ENCODE measurements at regions not wholly inside any gene's neighbourhood (a gene's known extent, or its start where the extent isn't known, plus 50 kb on each side); places are given as distances from the start of the nearest gene placed in this dataset.

DNA sequence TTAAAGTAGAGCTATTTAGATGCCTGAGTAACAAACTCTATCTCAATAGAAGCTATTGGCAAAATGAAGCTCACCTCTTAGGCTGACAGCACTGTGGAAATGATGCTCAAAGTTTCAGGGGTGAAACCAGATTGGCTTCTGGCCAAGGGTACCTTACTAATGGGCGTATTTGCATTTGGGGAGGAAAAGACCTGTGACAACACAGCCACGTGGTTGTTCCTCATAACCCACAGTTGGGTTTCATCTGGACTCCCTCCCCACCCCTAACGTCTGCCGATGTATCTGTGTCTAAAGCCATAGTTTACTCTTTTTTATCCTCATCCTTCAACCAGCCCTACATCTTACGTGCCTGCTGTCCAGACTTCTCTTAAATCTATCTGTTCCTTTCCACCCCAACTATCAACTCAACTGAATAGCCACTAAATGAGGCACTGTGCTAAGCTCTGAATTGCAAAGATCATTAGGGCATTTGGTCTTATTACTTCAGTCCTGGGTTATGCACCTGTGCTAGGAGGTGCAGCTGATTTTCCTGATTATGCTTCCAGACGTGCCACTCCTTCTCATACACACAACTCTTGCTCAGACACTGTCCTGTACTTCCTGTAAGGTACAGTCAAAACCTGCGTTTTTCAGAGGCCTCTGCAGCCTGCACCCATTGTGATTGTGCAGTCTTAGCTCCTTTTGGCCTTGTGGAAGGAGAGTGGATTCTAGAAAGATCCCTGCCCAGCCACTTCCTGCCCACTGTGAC lies 80.6 kb upstream of the ARMC2 start:
- H3K27ac ChIP-seq, result no peak overlapping the region
- H3K4me3 ChIP-seq, result no peak overlapping the region
- no peak for DNase-seq (ENCODE audit: low spot score)
- TF ChIP-seq CTCF (IDR thresholded peaks at IDR 0.05), result no peak

DNA sequence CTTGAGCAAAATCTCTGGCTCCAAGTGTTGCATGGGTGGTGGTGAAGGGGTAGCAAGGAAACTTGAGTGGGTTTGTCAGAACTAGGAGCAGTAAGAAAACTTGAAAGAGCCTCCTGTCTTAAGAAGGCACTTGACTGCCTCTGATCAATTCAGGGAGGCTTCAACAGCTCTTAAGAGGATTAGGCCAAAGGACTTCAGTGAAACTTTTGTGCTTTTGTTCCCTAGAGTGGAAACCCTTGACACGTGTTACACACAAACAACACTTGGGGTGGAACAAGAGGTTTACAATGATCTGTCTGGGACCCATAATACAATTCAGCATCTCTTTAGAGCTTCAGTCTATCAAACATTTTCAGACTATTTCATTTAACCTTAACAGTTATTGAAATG lies 80.1 kb upstream of the ARMC2 start:
- TF ChIP-seq CTCF (IDR thresholded peaks at IDR 0.05), result no peak
- Histone ChIP-seq H3K27ac (no peak overlapping the region), H3K4me3 (no peak overlapping the region)
- no peak for DNase-seq (ENCODE audit: low spot score)

GRCh38 chr6:108768792-108769524 lies 79.3 kb upstream of the ARMC2 start:
- TF ChIP-seq CTCF (IDR thresholded peaks at IDR 0.05), result no peak
- DNase-seq (ENCODE audit: low spot score), result no peak
- no peak overlapping the region for H3K27ac ChIP-seq
- H3K4me3 ChIP-seq, result no peak overlapping the region

DNA sequence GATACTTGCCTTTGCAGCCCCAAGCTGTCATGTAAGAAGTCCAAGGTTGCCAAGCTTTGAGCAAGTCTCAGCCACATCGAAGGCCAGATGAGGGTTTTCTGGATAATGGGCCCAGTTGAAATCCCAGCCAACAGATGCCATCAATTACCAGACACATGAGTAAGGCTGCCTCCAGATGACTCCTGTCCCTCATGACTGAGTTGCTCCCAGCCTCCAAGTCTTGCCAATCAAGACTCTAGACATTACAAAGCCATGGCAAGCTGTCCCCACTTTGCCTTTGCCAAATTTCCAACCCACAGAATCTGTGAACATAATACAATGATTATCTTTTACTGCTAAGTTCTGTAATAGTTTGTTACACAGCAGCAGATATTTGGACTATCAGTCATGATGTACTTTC lies 76.8 kb upstream of the ARMC2 start:
- Histone ChIP-seq H3K27ac (no peak overlapping the region), H3K4me3 (no peak overlapping the region)
- TF ChIP-seq CTCF (IDR thresholded peaks at IDR 0.05), result no peak
- DNase-seq (ENCODE audit: low spot score), result no peak

DNA sequence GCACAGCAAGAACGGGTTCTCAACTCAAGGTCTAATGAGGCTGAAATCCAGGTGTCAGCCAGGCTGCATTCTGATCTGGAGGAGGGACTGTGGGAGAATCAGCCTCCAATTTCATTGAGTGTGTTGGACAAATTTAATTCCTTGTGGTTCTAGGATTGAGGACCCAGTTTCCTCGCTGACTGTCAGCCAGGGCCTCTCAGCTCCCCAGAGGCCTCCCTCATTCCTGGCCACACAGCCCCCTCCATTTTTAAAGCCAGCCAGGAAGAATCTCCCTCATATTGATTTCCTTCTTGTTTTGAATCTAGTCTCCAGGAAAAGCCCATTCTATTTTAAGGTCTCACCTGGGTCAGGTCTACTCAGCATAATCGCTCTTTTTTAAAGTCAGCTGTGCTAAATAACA lies 73.7 kb upstream of the ARMC2 start:
- no peak for DNase-seq (ENCODE audit: low spot score)
- Histone ChIP-seq H3K4me3 (no peak overlapping the region), H3K27ac (no peak overlapping the region)
- no peak for TF ChIP-seq CTCF (IDR thresholded peaks at IDR 0.05)

DNA sequence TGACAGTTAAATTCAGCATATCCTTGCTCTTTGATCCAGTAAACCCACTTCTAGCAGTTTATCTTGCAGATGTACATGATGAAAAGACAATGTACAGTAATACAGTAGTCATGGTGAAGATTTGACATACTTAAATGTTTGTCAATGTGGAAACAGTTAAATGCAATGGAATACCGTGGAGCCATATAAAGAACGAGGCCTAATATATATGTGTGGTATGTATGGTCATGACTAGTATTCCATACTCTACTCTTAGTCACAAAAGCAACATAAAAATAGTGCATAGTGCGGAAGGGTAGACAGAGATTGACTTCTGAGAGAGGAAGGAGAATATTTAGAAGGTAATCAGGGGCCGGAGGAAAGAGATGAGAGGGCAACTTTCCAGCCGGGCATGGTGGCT lies 70.7 kb upstream of the ARMC2 start:
- no peak for TF ChIP-seq CTCF (IDR thresholded peaks at IDR 0.05)
- Histone ChIP-seq H3K27ac (no peak overlapping the region), H3K4me3 (no peak overlapping the region)
- DNase-seq (ENCODE audit: low spot score), result no peak

Measured in coronary artery (tissue), 2 donors.